ENCODE measurements at regions not wholly inside any gene's neighbourhood (a gene's known extent, or its start where the extent isn't known, plus 50 kb on each side); places are given as distances from the start of the nearest gene placed in this dataset.

DNA sequence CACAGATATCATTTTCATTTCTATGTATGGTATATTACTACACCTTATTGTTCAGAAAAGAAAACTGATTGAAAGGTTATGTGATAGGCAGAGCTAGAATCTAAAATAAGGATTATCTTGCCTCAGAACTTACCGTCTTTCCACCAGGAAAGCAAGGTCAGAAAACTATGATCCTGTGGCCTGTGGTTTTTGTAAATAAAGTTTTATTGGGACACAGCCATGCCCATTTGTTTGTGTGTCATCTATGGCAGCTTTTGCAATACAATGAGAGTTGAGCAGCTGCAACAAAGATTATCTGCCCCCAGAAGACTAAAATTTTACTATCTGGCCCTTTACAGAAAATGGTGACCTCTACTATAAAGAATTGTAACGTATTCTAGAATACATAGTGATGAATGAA lies 314.7 kb upstream of the SLCO3A1 start:
- Histone ChIP-seq H3K4me3 (ENCODE audit: low read depth, low read length) (no peak overlapping the region), H3K36me3 (ENCODE audit: control insufficient read depth, insufficient read depth, low read length) (no peaks in the 10 kb centered on the region), H3K27me3 (ENCODE audit: control insufficient read depth, insufficient read depth, low read length) (no peaks in the 10 kb centered on the region)
- DNase-seq (ENCODE audit: low read depth): no peak
- no peak for FAIRE-seq
- TF ChIP-seq, protein P1, sequence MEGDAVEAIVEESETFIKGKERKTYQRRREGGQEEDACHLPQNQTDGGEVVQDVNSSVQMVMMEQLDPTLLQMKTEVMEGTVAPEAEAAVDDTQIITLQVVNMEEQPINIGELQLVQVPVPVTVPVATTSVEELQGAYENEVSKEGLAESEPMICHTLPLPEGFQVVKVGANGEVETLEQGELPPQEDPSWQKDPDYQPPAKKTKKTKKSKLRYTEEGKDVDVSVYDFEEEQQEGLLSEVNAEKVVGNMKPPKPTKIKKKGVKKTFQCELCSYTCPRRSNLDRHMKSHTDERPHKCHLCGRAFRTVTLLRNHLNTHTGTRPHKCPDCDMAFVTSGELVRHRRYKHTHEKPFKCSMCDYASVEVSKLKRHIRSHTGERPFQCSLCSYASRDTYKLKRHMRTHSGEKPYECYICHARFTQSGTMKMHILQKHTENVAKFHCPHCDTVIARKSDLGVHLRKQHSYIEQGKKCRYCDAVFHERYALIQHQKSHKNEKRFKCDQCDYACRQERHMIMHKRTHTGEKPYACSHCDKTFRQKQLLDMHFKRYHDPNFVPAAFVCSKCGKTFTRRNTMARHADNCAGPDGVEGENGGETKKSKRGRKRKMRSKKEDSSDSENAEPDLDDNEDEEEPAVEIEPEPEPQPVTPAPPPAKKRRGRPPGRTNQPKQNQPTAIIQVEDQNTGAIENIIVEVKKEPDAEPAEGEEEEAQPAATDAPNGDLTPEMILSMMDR (IDR thresholded peaks at IDR 0.05; ENCODE audit: insufficient read depth, low read length, severe bottlenecking): no peak

DNA sequence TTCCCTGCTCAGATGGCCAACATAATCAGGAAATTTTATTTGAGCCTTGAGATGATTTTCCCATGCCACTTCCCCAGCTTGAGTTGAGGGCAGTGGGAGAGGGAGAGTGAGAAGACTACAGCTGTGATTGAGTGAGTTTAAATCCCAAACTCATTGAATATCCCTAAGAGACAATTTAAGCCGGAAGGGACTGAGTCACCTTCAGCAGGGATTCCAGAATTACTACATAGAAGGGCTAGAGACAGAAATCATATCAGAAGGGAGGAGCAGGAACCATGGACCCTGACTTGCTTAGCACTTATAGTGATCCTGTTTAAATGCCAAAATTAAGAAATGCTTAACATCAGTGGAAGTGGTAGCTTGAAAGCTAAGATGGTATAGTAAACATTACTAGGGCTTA lies 312.2 kb upstream of the SLCO3A1 start:
- DNase-seq (ENCODE audit: low read depth) (peak; percentile 8), FAIRE-seq (no peak)
- Histone ChIP-seq H3K4me3 (ENCODE audit: low read depth, low read length) (no peak overlapping the region), H3K27me3 (ENCODE audit: control insufficient read depth, insufficient read depth, low read length) (no peaks in the 10 kb centered on the region), H3K36me3 (ENCODE audit: control insufficient read depth, insufficient read depth, low read length) (no peaks in the 10 kb centered on the region)
- TF ChIP-seq, protein P1 (IDR thresholded peaks at IDR 0.05; ENCODE audit: insufficient read depth, low read length, severe bottlenecking): no peak

DNA sequence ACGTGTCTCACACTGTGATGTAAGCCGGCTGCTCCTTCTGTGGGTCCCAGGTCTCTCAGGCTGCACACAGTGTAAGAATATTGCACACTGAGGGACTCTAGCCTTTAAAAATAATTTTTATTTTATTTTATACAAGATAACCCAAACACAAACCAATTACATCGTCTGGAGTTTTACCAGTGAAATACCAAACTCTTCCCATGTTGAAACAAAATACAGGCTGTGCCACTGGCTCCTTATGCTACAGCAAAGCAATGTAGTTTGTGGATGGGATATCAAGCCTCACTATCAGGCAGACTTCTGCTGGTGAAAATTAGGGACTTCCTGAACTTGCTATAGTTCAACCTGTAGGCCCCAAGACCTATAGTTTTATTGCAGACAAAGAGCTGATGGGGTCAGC lies 311.3 kb upstream of the SLCO3A1 start:
- Histone ChIP-seq H3K27me3 (ENCODE audit: control insufficient read depth, insufficient read depth, low read length) (no peaks in the 10 kb centered on the region), H3K36me3 (ENCODE audit: control insufficient read depth, insufficient read depth, low read length) (no peaks in the 10 kb centered on the region), H3K4me3 (ENCODE audit: low read depth, low read length) (no peak overlapping the region)
- DNase-seq (ENCODE audit: low read depth) (no peak), FAIRE-seq (no peak)
- TF ChIP-seq, protein P1 (IDR thresholded peaks at IDR 0.05; ENCODE audit: insufficient read depth, low read length, severe bottlenecking): no peak

DNA sequence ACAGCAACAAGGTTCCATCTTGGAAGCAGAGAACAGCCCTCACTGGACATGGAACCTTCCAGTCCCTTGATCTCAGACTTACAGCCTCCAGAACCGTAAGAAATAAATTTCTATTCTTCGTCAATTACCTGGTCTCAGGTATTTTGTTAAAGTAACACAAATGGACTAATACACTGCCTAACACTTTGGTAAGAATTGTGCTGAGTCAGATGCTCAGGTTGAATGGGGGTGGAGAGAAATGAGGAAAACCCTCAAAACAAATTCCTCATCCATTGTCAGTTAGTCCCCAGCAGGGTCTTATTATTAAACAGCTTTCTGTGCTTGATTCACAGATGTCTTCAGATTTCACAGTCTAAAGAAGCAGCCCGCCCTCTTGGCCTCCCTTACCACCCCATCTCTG lies 306.2 kb upstream of the SLCO3A1 start:
- H3K27me3 ChIP-seq (ENCODE audit: control insufficient read depth, insufficient read depth, low read length): no peaks in the 10 kb centered on the region
- DNase-seq (ENCODE audit: low read depth) (no peak), FAIRE-seq (no peak)
- no peak overlapping the region for H3K4me3 ChIP-seq (ENCODE audit: low read depth, low read length)
- TF ChIP-seq, protein P1 (IDR thresholded peaks at IDR 0.05; ENCODE audit: insufficient read depth, low read length, severe bottlenecking): no peak
- H3K36me3 ChIP-seq (ENCODE audit: control insufficient read depth, insufficient read depth, low read length): no peaks in the 10 kb centered on the region

DNA sequence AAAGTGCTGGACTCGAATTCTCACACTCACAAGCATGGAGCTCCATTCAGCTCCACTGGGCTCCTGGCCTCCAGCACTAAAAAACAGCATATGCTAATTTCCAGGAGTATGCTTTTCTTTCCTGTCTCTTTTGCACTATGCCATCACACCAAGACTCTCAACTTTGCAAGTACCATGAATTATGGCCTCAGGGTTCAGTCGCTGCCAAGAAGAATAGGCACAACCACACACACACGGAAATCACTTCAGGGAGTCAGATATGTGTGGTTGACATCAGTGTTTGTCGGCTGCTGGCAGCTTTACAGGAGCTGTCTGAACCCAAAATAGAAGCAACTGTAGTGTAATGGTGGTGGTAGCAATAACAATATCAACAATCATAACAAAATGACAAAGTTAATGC lies 305.0 kb upstream of the SLCO3A1 start:
- FAIRE-seq (no peak), DNase-seq (ENCODE audit: low read depth) (no peak)
- H3K4me3 ChIP-seq (ENCODE audit: low read depth, low read length): no peak overlapping the region
- no peaks in the 10 kb centered on the region for H3K27me3 ChIP-seq (ENCODE audit: control insufficient read depth, insufficient read depth, low read length)
- TF ChIP-seq, protein P1 (IDR thresholded peaks at IDR 0.05; ENCODE audit: insufficient read depth, low read length, severe bottlenecking): no peak
- H3K36me3 ChIP-seq (ENCODE audit: control insufficient read depth, insufficient read depth, low read length): no peaks in the 10 kb centered on the region

DNA sequence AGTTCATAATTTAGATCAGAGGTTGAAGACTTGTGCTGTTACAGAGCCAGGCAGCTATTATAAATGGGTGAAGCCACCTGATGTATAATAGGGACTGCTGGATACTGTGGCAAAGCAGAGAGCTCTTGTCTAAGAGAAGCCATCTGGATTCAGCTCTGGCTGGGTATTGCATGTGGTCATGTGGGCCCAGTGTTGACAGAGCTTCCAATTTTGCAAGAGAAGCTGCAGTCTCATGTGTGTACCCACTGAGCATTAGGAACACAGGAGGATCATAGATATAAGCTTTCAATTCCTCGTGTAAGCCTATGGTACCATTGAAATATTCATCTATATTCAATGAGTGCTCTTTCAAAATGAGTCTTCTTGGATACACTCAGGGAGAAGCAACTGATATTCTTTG lies 303.9 kb upstream of the SLCO3A1 start:
- Histone ChIP-seq H3K36me3 (ENCODE audit: control insufficient read depth, insufficient read depth, low read length) (no peaks in the 10 kb centered on the region), H3K27me3 (ENCODE audit: control insufficient read depth, insufficient read depth, low read length) (no peaks in the 10 kb centered on the region), H3K4me3 (ENCODE audit: low read depth, low read length) (no peak overlapping the region)
- FAIRE-seq (no peak), DNase-seq (ENCODE audit: low read depth) (no peak)
- TF ChIP-seq, protein P1 (IDR thresholded peaks at IDR 0.05; ENCODE audit: insufficient read depth, low read length, severe bottlenecking): no peak
